Activated CD8-positive, alpha-beta memory T cell treated with anti-CD3 and anti-CD28 coated beads, Interleukin-2, amount 50 U/mL, for 1 hour (primary cell): ENCODE measurements at regions not wholly inside any gene's neighbourhood (a gene's known extent, or its start where the extent isn't known, plus 50 kb on each side); places are given as distances from the start of the nearest gene placed in this dataset.

Experiments
- DNase-seq: peaks from one replicate; pipeline ENCODE4 v3.0.0-alpha.2; 2020; ENCODE audit errors: extremely low read depth

- no peak for DNase-seq
Measured at GRCh38 chr6:44661221-44662008, 273.9 kb downstream of the CDC5L start.

GRCh38 chr6:44662461-44663121 is 275.1 kb downstream of the CDC5L start:
- DNase-seq = no peak

GRCh38 chr6:44663860-44664634 is 276.5 kb downstream of the CDC5L start:
- no peak for DNase-seq

GRCh38 chr6:44664716-44665115 is 277.2 kb downstream of the CDC5L start:
- DNase-seq = no peak

- no peak for DNase-seq
Measured at GRCh38 chr6:44665143-44665542, 277.6 kb downstream of the CDC5L start.

GRCh38 chr6:44665683-44666082 is 278.2 kb downstream of the CDC5L start:
- no peak for DNase-seq

GRCh38 chr6:44666324-44666723 is 278.8 kb downstream of the CDC5L start:
- no peak for DNase-seq

GRCh38 chr6:44667226-44667625 is 279.7 kb downstream of the CDC5L start:
- no peak for DNase-seq

- DNase-seq = no peak
Measured at GRCh38 chr6:44667668-44668390, 280.3 kb downstream of the CDC5L start.

- DNase-seq = no peak
Measured at GRCh38 chr6:44668391-44668930, 281.0 kb downstream of the CDC5L start.

GRCh38 chr6:44668976-44669934 is 281.7 kb downstream of the CDC5L start:
- DNase-seq = no peak

- DNase-seq = no peak
Measured at GRCh38 chr6:44670146-44670545, 282.6 kb downstream of the CDC5L start.

- DNase-seq = no peak
Measured at GRCh38 chr6:44671333-44671732, 283.8 kb downstream of the CDC5L start.

- no peak for DNase-seq
Measured at GRCh38 chr6:44672086-44672485, 284.6 kb downstream of the CDC5L start.

GRCh38 chr6:44672841-44673240 is 285.3 kb downstream of the CDC5L start:
- DNase-seq = no peak

GRCh38 chr6:44674226-44675155 is 287.0 kb downstream of the CDC5L start:
- DNase-seq = no peak

GRCh38 chr6:44675449-44675848 is 287.9 kb downstream of the CDC5L start:
- no peak for DNase-seq

- DNase-seq = no peak
Measured at GRCh38 chr6:44676246-44676790, 288.8 kb downstream of the CDC5L start.

- DNase-seq = no peak
Measured at GRCh38 chr6:44676826-44677433, 289.4 kb downstream of the CDC5L start.
